GM19455 (cell line): ENCODE measurements at regions not wholly inside any gene's neighbourhood (a gene's known extent, or its start where the extent isn't known, plus 50 kb on each side); places are given as distances from the start of the nearest gene placed in this dataset.

Experiments
- ATAC-seq: cut with Tn5 transposase; IDR thresholded peaks from one replicate; pipeline ENCODE4 v1.9.1; 2021; ENCODE audit not compliant: unreplicated experiment

- ATAC-seq = no peak
Measured at GRCh38 chr6:121971931-121972335, 427.5 kb upstream of the HSF2 start.

GRCh38 chr6:121984956-121985355 lies 414.5 kb upstream of the HSF2 start:
- ATAC-seq = no peak

GRCh38 chr6:121993362-121993761 lies 406.1 kb upstream of the HSF2 start:
- no peak for ATAC-seq

GRCh38 chr6:121994919-121995318 lies 404.5 kb upstream of the HSF2 start:
- no peak for ATAC-seq

- no peak for ATAC-seq
Measured at GRCh38 chr6:121998631-121999030, 400.8 kb upstream of the HSF2 start.

- ATAC-seq = no peak
Measured at GRCh38 chr6:121999456-122000065, 399.9 kb upstream of the HSF2 start.

GRCh38 chr6:122005661-122006060 lies 393.8 kb upstream of the HSF2 start:
- ATAC-seq = no peak

- no peak for ATAC-seq
Measured at GRCh38 chr6:122007339-122007738, 392.1 kb upstream of the HSF2 start.

DNA sequence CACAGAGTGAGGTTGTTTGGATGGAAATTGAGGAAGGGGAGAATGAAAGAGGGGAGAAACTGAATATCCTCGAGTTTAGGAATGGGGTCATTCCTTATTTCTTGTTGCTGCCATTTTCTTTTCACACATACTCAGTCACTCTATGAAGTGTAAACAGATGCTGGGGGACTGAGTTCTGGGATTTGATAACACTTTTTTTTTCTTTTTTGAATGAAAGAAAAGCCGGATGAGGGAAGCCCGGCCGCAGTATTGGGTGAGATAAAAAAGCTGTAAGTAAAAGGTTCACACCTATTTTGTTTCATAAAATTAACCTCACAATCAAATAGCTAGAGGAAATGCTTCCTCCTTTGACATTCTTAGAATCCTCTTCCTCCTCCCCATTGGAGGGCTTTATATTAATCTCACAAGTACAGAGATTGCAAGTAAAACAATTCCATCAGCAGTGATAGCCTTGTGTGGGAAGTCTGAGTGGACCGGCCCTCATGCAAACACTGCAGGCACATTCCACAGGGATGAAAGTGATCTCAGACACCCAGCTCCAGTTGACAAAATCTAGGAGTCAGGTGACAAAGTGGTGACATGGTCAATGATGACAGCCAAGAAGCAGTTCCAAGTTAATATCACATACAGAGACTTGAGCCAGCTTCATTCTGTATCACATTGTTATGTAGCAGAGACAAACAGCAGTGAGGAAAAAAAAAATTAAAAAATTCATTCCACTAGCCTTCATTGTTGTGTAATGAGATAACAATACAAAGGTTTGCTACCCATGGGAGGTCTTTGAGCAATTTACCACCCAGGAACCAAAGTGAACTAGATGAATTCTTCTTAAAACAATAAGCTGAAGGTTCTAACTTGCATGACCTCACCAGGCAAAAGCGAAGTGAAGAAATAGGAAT lies 391.1 kb upstream of the HSF2 start:
- no peak for ATAC-seq

GRCh38 chr6:122009000-122009350 lies 390.5 kb upstream of the HSF2 start:
- no peak for ATAC-seq

- no peak for ATAC-seq
Measured at GRCh38 chr6:122012578-122012977, 386.9 kb upstream of the HSF2 start.

- no peak for ATAC-seq
Measured at GRCh38 chr6:122014961-122015360, 384.5 kb upstream of the HSF2 start.

- peak; percentile 63 for ATAC-seq
Measured at GRCh38 chr6:122020588-122021264, 378.7 kb upstream of the HSF2 start.

- no peak for ATAC-seq
Measured at GRCh38 chr6:122025104-122025503, 374.3 kb upstream of the HSF2 start.

DNA sequence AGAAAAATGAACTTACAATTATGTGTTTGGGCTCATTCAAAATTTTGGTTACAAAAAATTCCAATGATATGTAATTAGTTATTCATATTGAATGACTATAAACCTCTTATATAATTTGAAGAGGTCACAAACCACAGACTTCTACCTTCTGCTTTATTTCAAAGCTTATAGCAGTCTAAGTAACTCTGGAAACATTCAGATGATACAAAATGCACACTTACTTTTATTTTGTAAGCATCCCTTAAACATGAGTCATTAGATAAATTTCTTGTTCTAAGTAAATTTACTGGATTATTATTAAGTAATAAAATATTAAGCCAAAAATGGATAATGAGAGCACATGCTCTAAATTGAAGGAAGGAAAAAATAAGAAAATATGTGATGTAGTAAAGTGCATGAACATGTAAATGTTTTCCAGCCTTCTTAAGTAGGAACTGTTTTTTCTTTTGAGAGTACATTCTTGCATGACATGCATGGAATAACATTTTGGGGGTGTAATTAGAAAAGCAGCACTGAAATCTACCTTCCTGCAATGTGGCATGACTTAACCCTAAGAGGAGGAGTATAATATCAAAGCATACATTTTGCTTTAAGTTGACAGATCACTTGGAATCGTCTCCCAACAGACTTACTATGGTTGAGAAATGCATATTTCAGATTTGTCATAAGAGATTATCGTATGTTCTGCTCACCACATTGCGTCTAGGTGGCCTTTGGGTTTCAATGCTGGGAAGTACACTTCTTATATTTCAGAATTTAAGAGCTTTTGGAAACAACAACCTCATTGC lies 372.7 kb upstream of the HSF2 start:
- no peak for ATAC-seq

GRCh38 chr6:122028933-122029522 lies 370.4 kb upstream of the HSF2 start:
- no peak for ATAC-seq

DNA sequence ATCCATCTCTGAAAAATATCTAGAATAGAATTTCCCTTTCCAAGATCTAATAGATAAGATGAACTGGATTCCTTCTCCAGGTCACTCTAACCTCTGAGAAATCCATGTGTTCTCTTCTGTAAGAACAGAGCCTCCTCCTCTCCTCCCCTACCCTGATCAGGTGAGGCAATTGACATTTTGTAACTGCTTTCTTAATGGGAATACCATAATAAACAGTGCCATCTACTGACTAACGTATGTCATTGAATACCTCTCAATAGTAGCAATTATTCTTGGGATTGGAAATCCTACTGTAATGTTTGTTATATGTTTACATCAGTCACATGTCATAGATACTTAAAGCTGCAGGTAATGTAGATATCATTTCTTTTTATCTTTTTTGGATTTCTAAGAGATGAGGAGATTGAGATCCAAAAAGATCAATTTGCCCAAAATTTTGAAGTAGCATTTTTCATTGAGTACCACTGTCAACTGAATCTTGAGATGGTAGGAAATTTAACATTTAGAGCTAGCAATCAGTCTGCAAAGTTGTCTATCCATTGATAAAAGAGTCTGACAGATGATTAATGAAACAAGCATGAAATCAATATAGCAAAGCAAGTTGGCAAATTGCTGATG lies 365.8 kb upstream of the HSF2 start:
- ATAC-seq = peak; percentile 95

GRCh38 chr6:122035173-122035572 lies 364.3 kb upstream of the HSF2 start:
- ATAC-seq = no peak

GRCh38 chr6:122040261-122040660 lies 359.2 kb upstream of the HSF2 start:
- ATAC-seq = no peak

DNA sequence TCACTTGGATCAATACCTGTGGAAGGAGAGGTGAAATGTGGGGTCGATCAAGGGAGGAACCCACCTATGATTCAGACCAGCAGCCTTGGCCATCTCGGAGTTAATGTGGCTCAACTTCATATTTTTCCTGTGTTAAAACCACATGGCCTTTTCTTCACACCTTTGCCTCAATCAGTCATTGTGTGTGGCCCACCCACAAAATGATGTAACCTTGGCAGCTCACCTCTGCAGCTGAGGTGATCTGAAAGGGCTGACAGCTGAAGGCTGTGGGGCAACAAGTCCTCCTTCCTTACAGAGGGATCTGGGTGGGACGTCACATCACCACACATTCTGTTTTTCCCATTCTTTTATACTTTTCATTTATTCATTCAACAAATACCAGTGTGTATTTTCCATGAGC lies 357.1 kb upstream of the HSF2 start:
- no peak for ATAC-seq
